GM19438 (cell line): ENCODE measurements at regions not wholly inside any gene's neighbourhood (a gene's known extent, or its start where the extent isn't known, plus 50 kb on each side); places are given as distances from the start of the nearest gene placed in this dataset.
"Not testable (repeated sequence)": the region's sequence is repeated elsewhere in the genome, so short reads cannot be mapped to it uniquely, and the experiment has no call there.

Experiments
- ATAC-seq: cut with Tn5 transposase; IDR thresholded peaks from one replicate; pipeline ENCODE4 v1.9.1; 2021; ENCODE audit warnings: low read depth; ENCODE audit not compliant: unreplicated experiment

GRCh38 chr6:149231778-149232177 lies 85.7 kb upstream of the TAB2 start:
- ATAC-seq: no peak

GRCh38 chr6:149233056-149233715 lies 84.3 kb upstream of the TAB2 start:
- ATAC-seq: no peak

DNA sequence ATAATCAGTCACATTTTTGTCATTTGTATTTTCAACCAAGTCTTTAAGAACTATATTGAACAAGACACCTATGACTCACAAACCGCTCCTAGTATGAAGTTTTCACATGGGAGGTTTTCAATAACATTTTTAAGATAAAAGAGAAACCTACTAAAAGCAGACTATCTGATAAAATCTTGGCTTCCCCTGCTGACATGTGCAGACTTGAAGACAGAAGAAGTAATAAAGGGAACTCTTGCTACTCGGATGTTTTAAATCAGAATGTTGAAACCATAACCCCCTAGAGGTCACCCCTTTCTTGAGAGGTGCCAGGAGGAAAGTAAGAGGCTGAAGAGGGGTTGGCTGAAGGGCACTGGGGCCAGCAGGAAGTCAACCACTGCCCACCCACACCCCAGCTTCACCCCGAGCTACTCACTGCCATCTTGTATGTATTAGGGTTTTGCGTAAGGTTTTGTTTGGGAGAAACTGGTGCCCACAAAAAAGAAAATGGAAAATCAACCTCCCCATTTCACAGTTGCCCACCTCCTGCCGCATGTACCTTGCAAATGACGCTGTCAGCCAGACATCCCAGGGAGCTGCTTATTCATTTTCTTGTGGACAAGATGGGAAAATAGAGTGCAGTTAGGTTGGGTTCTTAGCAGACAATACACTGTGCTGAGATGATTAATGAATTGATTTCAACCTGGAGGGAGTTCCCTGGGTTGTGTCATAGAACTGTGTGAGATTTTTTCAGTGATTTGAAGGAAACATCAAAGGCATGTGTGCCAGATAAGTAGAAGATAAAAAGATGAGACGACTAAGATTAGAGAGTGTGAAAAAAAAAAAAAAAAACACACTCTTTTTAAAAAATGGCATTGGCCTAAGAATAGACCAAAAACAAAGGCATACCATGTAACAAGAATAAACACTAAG lies 83.2 kb upstream of the TAB2 start:
- ATAC-seq: no peak

DNA sequence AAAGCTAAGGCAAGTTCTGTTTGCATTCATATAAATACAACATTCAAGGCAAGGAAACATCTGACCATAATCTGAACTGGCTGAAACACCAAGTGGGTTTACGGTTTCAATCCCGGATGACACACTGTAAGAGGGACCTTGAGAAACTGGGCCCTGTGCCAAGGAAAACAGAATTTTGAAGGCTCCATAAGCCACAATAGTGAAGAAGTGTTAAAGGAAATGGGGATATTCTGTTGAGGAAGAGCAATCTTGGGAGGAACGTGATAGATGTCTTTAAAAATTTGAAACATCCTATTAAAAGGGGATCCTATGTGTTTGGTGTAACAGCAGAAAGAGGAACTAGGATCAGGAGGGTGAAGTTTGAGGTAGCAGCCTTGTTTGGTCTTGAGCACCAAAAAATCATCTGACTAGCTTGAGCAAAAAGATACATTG lies 82.4 kb upstream of the TAB2 start:
- ATAC-seq: peak; percentile 79

- ATAC-seq: no peak
Observed at GRCh38 chr6:149236589-149236988, 80.9 kb upstream of the TAB2 start.

GRCh38 chr6:149237464-149237863 lies 80.0 kb upstream of the TAB2 start:
- ATAC-seq: no peak

- ATAC-seq: no peak
Observed at GRCh38 chr6:149239573-149240209, 77.8 kb upstream of the TAB2 start.

DNA sequence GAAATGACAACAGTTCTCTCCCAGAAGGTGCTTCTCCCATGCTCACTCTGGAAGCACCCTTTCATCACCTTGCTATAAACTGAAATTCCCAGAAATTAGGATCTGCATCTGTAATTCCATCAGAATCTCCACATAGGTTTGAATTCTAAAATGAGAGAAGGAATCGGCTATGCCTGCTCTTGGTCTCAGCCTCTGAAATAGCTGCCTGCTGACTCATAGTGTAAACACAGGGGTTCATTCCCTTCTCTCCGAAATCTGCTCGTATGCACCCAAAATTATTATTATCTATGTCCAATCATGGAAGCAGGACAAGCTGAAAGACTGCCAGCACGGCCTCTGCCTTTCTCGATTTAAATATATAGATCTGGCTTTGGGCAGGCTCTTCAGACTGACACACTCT lies 74.6 kb upstream of the TAB2 start:
- ATAC-seq: no peak

DNA sequence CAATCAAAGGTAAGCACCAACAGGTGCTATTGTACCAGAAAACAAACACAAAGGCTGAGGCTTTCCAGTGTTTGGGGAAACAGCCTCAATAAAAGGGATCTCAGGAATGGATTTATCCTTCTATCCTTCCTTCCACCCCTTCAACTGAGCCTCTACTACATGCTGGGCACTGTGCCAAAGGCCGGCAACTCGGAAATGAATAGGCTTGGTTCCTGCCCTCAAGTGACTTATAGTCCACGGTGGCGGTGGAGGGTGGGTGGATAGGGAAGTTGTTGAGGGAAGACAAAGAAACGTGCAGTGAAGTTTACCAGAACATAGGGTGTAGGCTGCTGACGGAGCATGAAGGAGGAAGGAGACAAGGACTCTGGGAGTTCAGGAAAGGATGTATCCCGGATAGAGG lies 73.4 kb upstream of the TAB2 start:
- no peak for ATAC-seq

- ATAC-seq: peak; percentile 99
Observed at GRCh38 chr6:149246691-149247384, 70.7 kb upstream of the TAB2 start.

GRCh38 chr6:149247385-149247763 lies 70.1 kb upstream of the TAB2 start:
- ATAC-seq: no peak

- ATAC-seq: not testable (repeated sequence)
Observed at GRCh38 chr6:149248263-149248662, 69.2 kb upstream of the TAB2 start.

- ATAC-seq: no peak
Observed at GRCh38 chr6:149248693-149249369, 68.7 kb upstream of the TAB2 start.

DNA sequence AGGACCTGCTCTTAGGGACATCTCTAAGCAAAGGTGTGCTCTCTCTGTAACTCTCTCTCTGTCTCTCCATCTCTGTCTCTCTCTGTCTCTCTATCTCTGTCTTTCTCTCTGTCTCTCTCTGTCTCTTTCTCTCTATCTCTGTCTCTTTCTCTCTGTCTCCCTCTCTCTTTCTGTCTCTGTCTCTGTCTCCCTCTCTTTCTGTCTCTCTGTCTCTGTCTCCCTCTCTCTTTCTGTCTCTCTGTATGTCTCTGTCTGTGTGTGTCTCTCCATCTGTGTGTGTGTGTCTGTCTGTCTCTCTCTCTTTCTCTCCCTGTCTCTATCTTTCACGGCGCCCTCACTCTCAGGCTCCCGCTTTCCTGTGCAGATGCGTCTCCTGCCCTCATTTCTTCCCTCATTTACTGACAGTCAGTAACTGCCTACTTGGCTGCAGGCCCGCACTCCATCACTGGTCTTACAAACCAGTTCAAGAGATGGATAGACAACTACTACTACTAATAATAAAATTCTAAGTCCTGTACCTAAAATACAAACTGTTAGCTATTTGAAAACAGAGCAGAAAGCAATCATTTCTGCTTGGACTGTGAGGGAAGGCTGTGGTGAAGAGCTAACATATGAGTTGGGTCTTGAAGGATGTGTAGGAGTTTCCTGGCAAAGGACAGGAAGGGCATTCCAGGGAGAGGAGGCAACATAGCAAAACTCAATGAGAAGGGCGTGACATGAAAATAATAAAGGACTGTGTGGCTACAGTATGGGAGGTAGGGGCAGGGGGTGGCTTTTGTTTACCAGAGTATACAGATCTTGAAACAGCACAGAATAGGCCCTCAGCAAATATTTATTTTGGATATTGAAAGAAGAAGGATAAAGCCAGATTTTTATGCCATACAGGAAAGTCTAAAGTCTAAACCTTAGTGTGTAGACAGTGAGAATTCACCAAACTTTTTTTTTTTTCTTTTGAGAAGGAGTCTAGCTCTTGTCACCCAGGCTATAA lies 67.8 kb upstream of the TAB2 start:
- no peak for ATAC-seq

DNA sequence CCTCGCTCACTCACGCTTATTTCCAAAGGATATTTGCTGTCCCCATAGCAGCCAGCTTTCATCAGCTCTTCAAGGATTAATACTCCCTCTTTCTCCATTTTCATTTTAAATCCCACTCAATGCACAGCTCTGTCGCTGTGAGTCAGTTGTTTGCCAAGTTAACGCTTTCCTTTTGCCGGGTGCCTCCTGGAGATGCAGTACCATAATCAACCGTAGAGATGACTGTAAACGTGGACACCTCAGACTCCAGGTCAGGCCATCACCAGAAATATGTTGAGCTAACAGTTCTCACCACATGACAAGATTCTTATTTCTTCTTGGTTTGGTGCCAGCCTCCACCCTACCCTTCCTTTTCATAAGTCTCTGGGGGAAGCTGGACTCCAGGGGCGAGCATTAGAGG lies 66.6 kb upstream of the TAB2 start:
- ATAC-seq: no peak

GRCh38 chr6:149252622-149253021 lies 64.9 kb upstream of the TAB2 start:
- ATAC-seq: no peak

- no peak for ATAC-seq
Observed at GRCh38 chr6:149254253-149254652, 63.3 kb upstream of the TAB2 start.

DNA sequence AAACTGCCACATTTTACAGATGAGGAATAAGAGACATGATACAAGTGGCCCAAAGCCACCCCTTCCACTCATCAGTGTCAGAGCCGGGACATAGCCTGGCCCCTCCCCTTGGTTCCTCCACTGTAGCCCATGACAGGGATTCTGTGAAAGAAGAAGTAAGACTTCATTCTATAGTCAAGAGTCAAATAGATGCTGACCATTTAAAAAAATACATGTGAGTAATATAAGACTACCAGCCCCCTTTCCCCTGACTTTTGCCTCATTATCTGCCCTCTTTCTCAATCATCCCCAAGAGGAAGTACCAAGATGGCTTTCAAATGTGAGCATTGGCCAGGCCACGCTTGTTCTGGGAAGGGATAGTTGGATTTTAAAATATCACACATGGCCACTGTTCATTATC lies 57.8 kb upstream of the TAB2 start:
- no peak for ATAC-seq

DNA sequence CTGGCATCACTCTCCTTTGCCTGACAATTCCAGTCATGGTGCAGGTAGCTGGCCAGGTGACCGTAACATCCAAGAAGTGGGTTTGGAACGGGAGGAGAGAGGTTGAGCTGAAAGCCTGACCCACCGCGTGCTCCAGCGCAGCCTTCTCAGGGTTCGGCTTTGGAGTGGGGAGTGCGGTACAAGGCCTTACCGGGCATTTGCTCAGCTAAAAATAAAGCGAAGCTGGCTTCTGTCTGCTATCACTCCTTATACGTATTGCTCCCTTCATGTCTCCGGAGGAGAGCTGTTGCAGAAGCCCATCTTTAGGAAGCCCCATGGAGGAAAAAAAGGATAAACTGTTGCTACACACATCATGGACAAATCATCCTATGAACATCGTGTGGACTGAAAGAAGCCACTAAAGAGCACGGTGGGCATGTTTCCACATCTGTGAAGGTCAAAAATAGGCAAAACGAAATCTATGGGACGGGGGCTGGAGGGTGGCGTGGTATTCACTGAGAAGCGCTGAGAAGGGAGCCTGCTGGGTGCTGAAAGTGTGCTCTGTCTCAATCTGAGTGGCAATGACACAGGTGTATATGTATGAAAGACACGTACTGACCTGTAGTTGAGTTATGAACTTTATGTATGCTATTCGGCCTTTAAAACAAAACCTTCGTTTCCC lies 57.2 kb upstream of the TAB2 start:
- ATAC-seq: no peak
